Inflammatory macrophage (primary cell): ENCODE measurements at regions not wholly inside any gene's neighbourhood (a gene's known extent, or its start where the extent isn't known, plus 50 kb on each side); places are given as distances from the start of the nearest gene placed in this dataset.
A peak's percentile ranks its signal among the peaks of the same experiment; 100 is the strongest.
"Not testable (repeated sequence)": the region's sequence is repeated elsewhere in the genome, so short reads cannot be mapped to it uniquely, and the experiment has no call there.

ENCODE experiments used
- DNase-seq, 2 donors: peaks; one replicate each; pipeline ENCODE4 v3.0.0-alpha.2; 2020 to 2022

GRCh38 chr3:5701005-5701404 lies 513.5 kb downstream of the EDEM1 start:
- not testable (repeated sequence) for DNase-seq

GRCh38 chr3:5707794-5708193 lies 520.3 kb downstream of the EDEM1 start:
- no peak for DNase-seq

- DNase-seq, result no peak
These were observed 522.2 kb downstream of the EDEM1 start for GRCh38 chr3:5709714-5710113.

GRCh38 chr3:5710718-5711117 lies 523.2 kb downstream of the EDEM1 start:
- no peak for DNase-seq

GRCh38 chr3:5717254-5717653 lies 529.7 kb downstream of the EDEM1 start:
- DNase-seq, result no peak

- DNase-seq, result not testable (repeated sequence)
These were observed 532.2 kb downstream of the EDEM1 start for GRCh38 chr3:5719668-5720067.

- DNase-seq, result no peak
These were observed 538.3 kb downstream of the EDEM1 start for GRCh38 chr3:5725801-5726200.

GRCh38 chr3:5726621-5727020 lies 539.1 kb downstream of the EDEM1 start:
- peak in 1 of 2 donors; percentile 2 for DNase-seq

GRCh38 chr3:5727743-5728484 lies 540.4 kb downstream of the EDEM1 start:
- DNase-seq, result no peak

GRCh38 chr3:5729852-5730251 lies 542.3 kb downstream of the EDEM1 start:
- DNase-seq, result no peak

- peak; percentile 50 for DNase-seq
These were observed 543.6 kb downstream of the EDEM1 start for GRCh38 chr3:5731100-5731499.

GRCh38 chr3:5732081-5732480 lies 544.6 kb downstream of the EDEM1 start:
- no peak for DNase-seq

GRCh38 chr3:5733995-5734394 lies 546.5 kb downstream of the EDEM1 start:
- DNase-seq, result no peak

GRCh38 chr3:5735896-5736295 lies 548.4 kb downstream of the EDEM1 start:
- DNase-seq, result no peak

- no peak for DNase-seq
These were observed 551.9 kb downstream of the EDEM1 start for GRCh38 chr3:5739299-5739935.

- DNase-seq, result no peak
These were observed 552.4 kb downstream of the EDEM1 start for GRCh38 chr3:5739949-5740348.

- DNase-seq, result no peak
These were observed 553.5 kb downstream of the EDEM1 start for GRCh38 chr3:5741017-5741416.

- DNase-seq, result no peak
These were observed 562.6 kb downstream of the EDEM1 start for GRCh38 chr3:5750091-5750490.

GRCh38 chr3:5750874-5751640 lies 563.5 kb downstream of the EDEM1 start:
- DNase-seq, result no peak

- DNase-seq, result peak; percentile 3 to 9
These were observed 567.1 kb downstream of the EDEM1 start for GRCh38 chr3:5754602-5755001.

GRCh38 chr3:5756443-5756842 lies 568.9 kb downstream of the EDEM1 start:
- DNase-seq, result no peak

GRCh38 chr3:5757213-5757804 lies 569.8 kb downstream of the EDEM1 start:
- DNase-seq, result no peak

- no peak for DNase-seq
These were observed 571.2 kb downstream of the EDEM1 start for GRCh38 chr3:5758699-5759098.
